Thyroid gland (tissue), 4 donors: ENCODE measurements at regions not wholly inside any gene's neighbourhood (a gene's known extent, or its start where the extent isn't known, plus 50 kb on each side); places are given as distances from the start of the nearest gene placed in this dataset.

Source experiments
- DNase-seq, 2 donors: peaks; one replicate each; pipeline ENCODE4 v3.0.0-alpha.2; 2019
- H3K27ac ChIP-seq, 3 donors: fragments of 200-600 bp; sonication (generic); 1 replicate in 2 of 3; 2 replicates in 1 of 3; pipeline ENCODE4 v1.5.1; 2016 to 2019; ENCODE audit warnings: mild to moderate bottlenecking in 1 of 3, moderate library complexity in 1 of 3
- H3K27me3 ChIP-seq: fragments of 200-600 bp; sonication (generic); one replicate; pipeline ENCODE4 v1.5.1; 2019
- H3K36me3 ChIP-seq, 2 donors: fragments of 200-600 bp; sonication (generic); one replicate each; pipeline ENCODE4 v1.5.1; 2016 to 2019
- H3K4me1 ChIP-seq, 2 donors: fragments of 200-600 bp; sonication (generic); one replicate each; pipeline ENCODE4 v1.5.1; 2017 to 2019
- H3K4me3 ChIP-seq, 3 donors: fragments of 200-600 bp; sonication (generic); replicated peaks in 1 of 3; 1 replicate in 2 of 3; 2 replicates in 1 of 3; pipeline ENCODE4 v1.5.1; 2016; ENCODE audit warnings: mild to moderate bottlenecking in 1 of 3
- H3K9me3 ChIP-seq: fragments of 200-600 bp; sonication (generic); one replicate; pipeline ENCODE4 v1.5.1; 2017
- CTCF ChIP-seq, 6 experiments: fragments of 200-600 bp in 3 of 6; fragments of 450-650 bp in 3 of 6; sonication (generic) in 3 of 6; IDR thresholded peaks; one replicate each; pipeline ENCODE4 v1.5.1; 2016 to 2019; ENCODE audit warnings: antibody characterized with exemption in 6 of 6, mild to moderate bottlenecking in 2 of 6, inconsistent platforms in 1 of 6, moderate library complexity in 1 of 6
- POLR2A ChIP-seq, 2 donors: fragments of 450-650 bp; IDR thresholded peaks; one replicate each; pipeline ENCODE4 v1.6.1; 2017; ENCODE audit warnings: antibody characterized with exemption in 2 of 2, mild to moderate bottlenecking in 2 of 2, moderate library complexity in 1 of 2
- WGBS, 2 donors: methylation state at CpG; one replicate each; pipeline ENCODE4 v1.1.5; 2017; 5-methylcytosine and 5-hydroxymethylcytosine counted together
- intact Hi-C: fragments of 100-400 bp; cut with DNase I; formaldehyde crosslinking; loops from one replicate; pipeline ENCODE4 v1.15.1; 2023

GRCh38 chr15:66900586-66901310 is 164.7 kb upstream of the SMAD3 start:
- no peak overlapping the region for H3K27ac ChIP-seq
- no peaks in the 10 kb centered on the region for H3K36me3 ChIP-seq
- peaks cover 5 to 8% of the 10 kb centered on the region in 2 donors for H3K4me1 ChIP-seq
- WGBS, 2 donors = 86 to 88% methylated on average over 14 of the region's 14 CpGs
- intact Hi-C loops = no loop called here
- no peak for DNase-seq
- H3K4me3 ChIP-seq = no peak overlapping the region
- H3K9me3 ChIP-seq = no peaks in the 10 kb centered on the region
- no peak for TF ChIP-seq CTCF (IDR thresholded peaks at IDR 0.05)
- TF ChIP-seq POLR2A (IDR thresholded peaks at IDR 0.05) = no peak
- no peaks in the 10 kb centered on the region for H3K27me3 ChIP-seq

GRCh38 chr15:66901336-66902100 is 163.9 kb upstream of the SMAD3 start:
- Histone ChIP-seq H3K36me3 (no peaks in the 10 kb centered on the region), H3K9me3 (no peaks in the 10 kb centered on the region), H3K27me3 (no peaks in the 10 kb centered on the region), H3K4me3 (no peak overlapping the region), H3K27ac (no peak overlapping the region), H3K4me1 (peaks cover 5 to 8% of the 10 kb centered on the region in 2 donors)
- 90 to 96% methylated on average over 6 of the region's 6 CpGs for WGBS, 2 donors
- intact Hi-C loops = no loop called here
- no peak for TF ChIP-seq CTCF (IDR thresholded peaks at IDR 0.05)
- no peak for TF ChIP-seq POLR2A (IDR thresholded peaks at IDR 0.05)
- DNase-seq = no peak

GRCh38 chr15:66905185-66905584 is 160.2 kb upstream of the SMAD3 start:
- no peaks in the 10 kb centered on the region for H3K9me3 ChIP-seq
- H3K4me1 ChIP-seq = peaks cover 5 to 8% of the 10 kb centered on the region in 2 donors
- DNase-seq = no peak
- 100% methylated on average over 2 of the region's 2 CpGs for WGBS, 2 donors
- no peaks in the 10 kb centered on the region for H3K36me3 ChIP-seq
- no peak for TF ChIP-seq POLR2A (IDR thresholded peaks at IDR 0.05)
- TF ChIP-seq CTCF (IDR thresholded peaks at IDR 0.05) = no peak
- intact Hi-C loops = no loop called here
- H3K27ac ChIP-seq = no peak overlapping the region
- H3K4me3 ChIP-seq = no peak overlapping the region
- H3K27me3 ChIP-seq = no peaks in the 10 kb centered on the region

DNA sequence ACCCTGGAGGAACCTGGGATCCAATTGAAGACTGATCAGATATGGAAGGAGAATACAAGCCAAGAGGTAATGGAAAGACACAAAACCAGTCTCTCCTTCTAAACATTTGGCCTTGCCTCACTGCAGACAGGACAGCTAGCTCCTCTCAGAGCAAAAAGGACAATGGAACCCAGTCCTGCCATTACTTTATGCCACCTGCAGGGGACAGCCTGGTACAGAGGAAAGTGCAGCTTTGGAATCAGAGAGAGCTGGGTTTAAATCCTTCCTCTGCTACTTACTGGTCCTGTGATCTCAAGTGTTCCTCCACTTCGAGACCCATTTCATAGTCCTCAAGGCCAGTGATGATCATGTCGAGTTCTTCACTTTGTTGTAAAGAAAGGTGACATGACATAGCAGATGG is 159.4 kb upstream of the SMAD3 start:
- H3K9me3 ChIP-seq = no peaks in the 10 kb centered on the region
- peaks cover 5 to 8% of the 10 kb centered on the region in 2 donors for H3K4me1 ChIP-seq
- H3K4me3 ChIP-seq = no peak overlapping the region
- TF ChIP-seq CTCF (IDR thresholded peaks at IDR 0.05) = no peak
- no peak for TF ChIP-seq POLR2A (IDR thresholded peaks at IDR 0.05)
- H3K27me3 ChIP-seq = no peaks in the 10 kb centered on the region
- no peak for DNase-seq
- WGBS, 2 donors = 96 to 100% methylated on average over 2 of the region's 2 CpGs
- intact Hi-C loops = no loop called here
- H3K27ac ChIP-seq = no peak overlapping the region
- no peaks in the 10 kb centered on the region for H3K36me3 ChIP-seq
